ENCODE measurements at regions not wholly inside any gene's neighbourhood (a gene's known extent, or its start where the extent isn't known, plus 50 kb on each side); places are given as distances from the start of the nearest gene placed in this dataset.

DNA sequence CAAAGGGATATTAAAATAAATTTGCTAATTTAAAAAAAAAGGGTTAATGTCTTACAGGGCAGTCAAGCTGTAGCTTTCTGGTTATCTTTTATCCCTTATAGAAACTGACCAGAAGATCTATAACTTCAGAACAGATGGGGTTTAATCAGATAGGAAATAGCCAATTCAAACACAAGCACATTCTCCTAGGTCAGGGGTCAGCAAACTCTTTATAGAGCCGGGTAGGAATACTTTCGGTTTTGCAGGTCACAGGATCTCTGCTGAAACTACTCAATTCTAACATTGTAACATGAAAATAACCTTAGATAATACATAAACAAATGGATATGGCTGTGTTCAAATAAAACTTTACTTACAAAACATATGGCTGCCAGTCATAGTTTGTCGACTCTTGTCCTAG, 479.8 kb downstream of the ADRA2A start:
- H3K36me3 Mint-ChIP-seq (ENCODE audit: low read depth): no peaks in the 10 kb centered on the region
- no peaks in the 10 kb centered on the region for H3K9me3 Mint-ChIP-seq
- no peak overlapping the region for H3K27ac Mint-ChIP-seq
- intact Hi-C loops (cut with micrococcal nuclease): no loop called here
- no peaks in the 10 kb centered on the region for H3K27me3 Mint-ChIP-seq
- no peak overlapping the region for H3K4me3 Mint-ChIP-seq
- no peaks in the 10 kb centered on the region for H3K4me1 Mint-ChIP-seq (ENCODE audit: low read depth)

DNA sequence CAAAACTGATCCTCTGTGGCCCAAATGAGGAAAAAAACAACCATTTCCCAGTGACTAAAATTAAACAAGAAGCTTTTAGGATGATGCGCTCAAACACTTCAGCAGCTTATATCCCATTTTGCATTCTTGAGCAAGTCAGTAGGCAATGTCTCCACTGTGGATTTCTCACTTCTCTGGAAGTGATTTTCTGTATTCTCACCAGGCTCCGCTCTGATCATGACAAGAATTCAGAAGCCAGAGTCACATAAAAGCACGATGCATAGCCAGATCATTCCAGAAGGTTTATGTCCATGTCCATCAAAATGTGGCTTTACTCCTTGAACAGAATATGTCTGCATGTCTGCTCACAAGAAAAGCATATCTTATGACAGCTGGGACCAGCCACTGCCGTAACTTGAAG, 481.4 kb downstream of the ADRA2A start:
- intact Hi-C loops (cut with micrococcal nuclease): no loop called here
- H3K4me1 Mint-ChIP-seq (ENCODE audit: low read depth): no peaks in the 10 kb centered on the region
- H3K4me3 Mint-ChIP-seq: no peak overlapping the region
- no peaks in the 10 kb centered on the region for H3K9me3 Mint-ChIP-seq
- H3K27me3 Mint-ChIP-seq: no peaks in the 10 kb centered on the region
- H3K27ac Mint-ChIP-seq: no peak overlapping the region
- no peaks in the 10 kb centered on the region for H3K36me3 Mint-ChIP-seq (ENCODE audit: low read depth)

DNA sequence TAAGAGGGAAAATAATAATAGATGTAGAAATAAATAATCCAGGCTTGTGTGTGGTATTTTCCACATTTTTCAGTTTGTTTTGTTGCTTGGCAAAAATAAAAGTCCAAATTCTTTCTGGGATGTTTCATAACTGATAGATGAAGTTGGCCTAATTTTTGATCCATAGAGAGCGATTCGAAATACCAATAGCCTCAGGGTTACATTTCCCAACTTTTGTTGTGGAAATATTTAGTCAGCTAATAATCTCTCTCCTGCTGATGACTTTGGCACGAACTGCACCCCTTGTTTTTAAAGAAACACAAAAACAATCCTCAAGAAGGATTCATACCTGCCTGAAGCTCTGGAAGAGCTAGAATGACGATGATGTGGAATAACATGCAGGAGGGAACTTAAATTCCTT, 483.2 kb downstream of the ADRA2A start:
- Mint-ChIP-seq H3K4me3 (no peak overlapping the region), H3K9me3 (no peaks in the 10 kb centered on the region), H3K36me3 (ENCODE audit: low read depth) (no peaks in the 10 kb centered on the region), H3K27me3 (no peaks in the 10 kb centered on the region), H3K4me1 (ENCODE audit: low read depth) (no peaks in the 10 kb centered on the region), H3K27ac (no peak overlapping the region)
- intact Hi-C loops (cut with micrococcal nuclease): no loop called here

DNA sequence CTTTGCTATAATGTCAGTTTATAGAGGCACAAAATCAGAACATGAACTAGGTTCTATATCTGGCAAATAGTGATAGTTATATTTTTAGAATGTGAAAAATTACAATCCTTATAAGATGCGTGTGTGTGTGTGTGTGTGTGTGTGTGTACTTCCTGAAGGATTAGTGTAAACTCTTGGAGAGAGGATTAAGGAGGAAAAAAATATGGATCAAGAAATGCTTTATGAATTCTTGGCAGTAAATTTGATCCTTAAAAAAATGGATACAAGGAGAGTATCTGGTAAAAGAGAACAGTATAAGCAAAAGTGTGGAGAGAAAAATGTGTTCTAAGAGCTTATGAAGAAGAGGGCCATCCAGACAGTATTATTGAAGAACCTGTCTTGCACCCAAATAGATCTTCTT, 484.3 kb downstream of the ADRA2A start:
- no peaks in the 10 kb centered on the region for H3K27me3 Mint-ChIP-seq
- intact Hi-C loops (cut with micrococcal nuclease): no loop called here
- no peaks in the 10 kb centered on the region for H3K9me3 Mint-ChIP-seq
- no peaks in the 10 kb centered on the region for H3K36me3 Mint-ChIP-seq (ENCODE audit: low read depth)
- no peak overlapping the region for H3K27ac Mint-ChIP-seq
- H3K4me3 Mint-ChIP-seq: no peak overlapping the region
- H3K4me1 Mint-ChIP-seq (ENCODE audit: low read depth): no peaks in the 10 kb centered on the region

DNA sequence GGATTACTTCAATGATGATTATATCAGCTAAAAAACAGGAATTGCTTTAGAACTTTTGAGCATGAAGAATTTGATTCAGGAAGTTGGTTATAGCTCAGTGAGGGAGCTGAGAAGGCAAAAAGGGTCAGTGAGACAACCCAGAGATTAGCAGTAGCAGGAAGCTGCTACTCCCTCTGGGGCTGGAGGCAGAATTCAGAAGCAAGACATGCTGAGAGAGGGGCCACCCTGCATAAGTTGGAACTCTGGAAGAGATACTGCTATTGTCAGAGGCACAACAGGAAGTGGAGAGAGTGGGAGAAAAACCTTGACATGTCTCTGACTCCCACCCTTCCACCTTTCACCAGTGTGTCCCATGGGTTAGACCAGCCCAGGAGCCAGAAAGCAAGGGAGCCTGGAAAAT, 488.7 kb downstream of the ADRA2A start:
- Mint-ChIP-seq H3K9me3 (no peaks in the 10 kb centered on the region), H3K4me1 (ENCODE audit: low read depth) (no peaks in the 10 kb centered on the region), H3K4me3 (no peak overlapping the region), H3K27me3 (no peaks in the 10 kb centered on the region), H3K36me3 (ENCODE audit: low read depth) (no peaks in the 10 kb centered on the region), H3K27ac (no peak overlapping the region)
- intact Hi-C loops (cut with micrococcal nuclease): no loop called here

DNA sequence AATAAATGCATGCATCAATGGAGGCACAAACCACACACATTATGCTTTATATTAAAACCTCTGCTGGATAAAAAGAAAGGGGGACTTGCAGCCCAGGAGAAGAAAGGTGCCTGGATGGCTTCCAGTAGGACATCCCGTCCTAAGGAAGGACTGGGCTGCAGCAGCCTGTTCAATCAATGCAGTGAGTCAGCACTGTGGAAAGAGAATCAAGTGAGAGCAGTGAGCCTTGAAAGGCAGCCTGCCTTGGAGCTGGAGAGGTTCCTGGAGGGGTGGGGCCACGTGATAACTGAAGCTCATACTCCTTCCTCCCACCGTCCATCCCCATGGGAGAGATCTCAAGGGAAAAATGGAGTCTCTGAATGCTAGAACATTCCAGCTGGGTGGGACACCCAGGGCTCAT, 501.2 kb downstream of the ADRA2A start:
- no peak overlapping the region for H3K4me3 Mint-ChIP-seq
- H3K36me3 Mint-ChIP-seq (ENCODE audit: low read depth): no peaks in the 10 kb centered on the region
- peaks cover 8% of the 10 kb centered on the region for H3K9me3 Mint-ChIP-seq
- no peaks in the 10 kb centered on the region for H3K27me3 Mint-ChIP-seq
- H3K27ac Mint-ChIP-seq: no peak overlapping the region
- intact Hi-C loops (cut with micrococcal nuclease): no loop called here
- no peaks in the 10 kb centered on the region for H3K4me1 Mint-ChIP-seq (ENCODE audit: low read depth)

DNA sequence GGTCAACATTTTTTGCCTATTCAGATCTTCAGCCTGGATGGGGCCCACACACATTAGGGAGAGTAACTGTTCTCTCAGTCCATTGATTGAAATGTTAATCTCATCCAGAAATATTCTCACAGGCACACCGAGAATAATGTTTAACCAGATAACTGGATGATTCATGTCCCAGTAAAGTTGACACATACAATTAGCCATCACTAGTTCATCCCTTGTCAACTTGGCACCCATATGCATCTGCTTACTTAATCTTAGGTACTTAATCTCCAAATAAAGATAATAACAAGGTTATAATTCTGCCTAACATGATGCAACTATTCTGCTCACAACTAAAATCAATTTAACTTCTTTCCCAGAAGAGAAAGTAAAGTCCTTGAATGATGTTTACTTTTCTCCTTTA, 502.6 kb downstream of the ADRA2A start:
- Mint-ChIP-seq H3K27ac (no peak overlapping the region), H3K36me3 (ENCODE audit: low read depth) (no peaks in the 10 kb centered on the region), H3K4me3 (no peak overlapping the region), H3K9me3 (peaks cover 18% of the 10 kb centered on the region), H3K4me1 (ENCODE audit: low read depth) (no peaks in the 10 kb centered on the region), H3K27me3 (no peaks in the 10 kb centered on the region)
- intact Hi-C loops (cut with micrococcal nuclease): no loop called here

DNA sequence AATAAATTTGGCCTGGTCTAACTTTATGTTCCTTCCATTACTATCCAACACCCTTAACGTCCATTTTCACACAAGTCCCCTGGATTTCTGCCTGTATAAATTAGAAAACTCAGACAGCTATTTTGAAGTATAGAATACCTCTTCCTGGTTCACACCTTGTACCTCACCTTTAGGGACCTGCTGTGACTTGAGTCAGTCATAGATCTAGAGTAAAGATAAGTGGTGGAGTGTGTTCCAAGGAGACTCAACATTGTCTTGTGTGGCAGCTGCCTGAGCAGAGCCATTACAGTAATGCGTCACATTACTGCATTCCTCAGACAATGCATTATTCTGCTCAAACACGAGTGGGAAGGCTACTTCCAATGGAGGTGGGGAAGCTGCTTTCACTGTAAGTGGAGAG, 513.9 kb downstream of the ADRA2A start:
- Mint-ChIP-seq H3K9me3 (no peaks in the 10 kb centered on the region), H3K36me3 (ENCODE audit: low read depth) (no peaks in the 10 kb centered on the region), H3K27ac (no peak overlapping the region), H3K4me1 (ENCODE audit: low read depth) (no peaks in the 10 kb centered on the region), H3K27me3 (no peaks in the 10 kb centered on the region), H3K4me3 (no peak overlapping the region)
- intact Hi-C loops (cut with micrococcal nuclease): no loop called here

DNA sequence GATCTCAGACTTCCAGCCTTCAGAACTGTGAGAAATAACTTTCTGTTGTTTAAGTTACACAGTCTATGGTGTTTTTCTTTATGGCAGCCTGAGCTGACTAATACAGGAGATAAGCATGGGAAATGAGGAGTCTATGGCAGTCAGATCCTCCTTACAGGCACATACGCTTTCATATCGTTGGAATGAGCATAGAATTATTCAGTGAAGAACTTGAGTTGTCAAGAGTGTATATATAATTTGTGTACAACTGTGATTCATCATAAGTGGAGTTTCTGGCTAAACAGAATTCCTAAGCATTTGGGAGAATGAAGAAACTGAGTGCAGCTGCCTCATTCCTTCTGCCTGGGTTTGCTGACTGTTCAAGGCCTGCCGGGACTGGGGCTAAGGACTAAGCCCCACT, 516.7 kb downstream of the ADRA2A start:
- Mint-ChIP-seq H3K27me3 (no peaks in the 10 kb centered on the region), H3K4me1 (ENCODE audit: low read depth) (no peaks in the 10 kb centered on the region), H3K9me3 (no peaks in the 10 kb centered on the region), H3K27ac (no peak overlapping the region), H3K4me3 (no peak overlapping the region), H3K36me3 (ENCODE audit: low read depth) (no peaks in the 10 kb centered on the region)
- intact Hi-C loops (cut with micrococcal nuclease): no loop called here

DNA sequence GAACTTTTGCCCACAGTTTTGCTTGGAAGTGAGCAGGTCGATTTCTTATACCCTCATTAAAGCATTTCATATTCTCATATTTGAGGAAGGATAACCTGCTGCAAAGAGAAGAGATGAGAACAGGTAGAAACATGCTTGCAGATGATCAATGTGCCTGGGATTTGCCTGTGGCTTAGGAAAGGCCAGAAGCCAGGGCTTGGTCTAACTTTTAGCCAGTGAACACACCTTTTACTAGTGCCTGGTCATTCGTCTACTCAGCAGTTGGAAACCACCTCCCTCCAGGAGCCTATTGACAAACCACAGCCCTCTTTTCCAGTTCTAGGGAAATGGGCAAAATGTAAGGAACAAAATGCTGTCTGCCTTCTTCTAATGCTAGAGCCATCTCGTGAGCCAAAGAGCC, 518.3 kb downstream of the ADRA2A start:
- no peaks in the 10 kb centered on the region for H3K4me1 Mint-ChIP-seq (ENCODE audit: low read depth)
- intact Hi-C loops (cut with micrococcal nuclease): loop anchor here (5.0 kb wide), 2 partner anchors 848 to 1283 kb away; no protein-coding TSS in a partner anchor
- H3K27me3 Mint-ChIP-seq: no peaks in the 10 kb centered on the region
- H3K4me3 Mint-ChIP-seq: no peak overlapping the region
- H3K36me3 Mint-ChIP-seq (ENCODE audit: low read depth): no peaks in the 10 kb centered on the region
- no peak overlapping the region for H3K27ac Mint-ChIP-seq
- no peaks in the 10 kb centered on the region for H3K9me3 Mint-ChIP-seq

DNA sequence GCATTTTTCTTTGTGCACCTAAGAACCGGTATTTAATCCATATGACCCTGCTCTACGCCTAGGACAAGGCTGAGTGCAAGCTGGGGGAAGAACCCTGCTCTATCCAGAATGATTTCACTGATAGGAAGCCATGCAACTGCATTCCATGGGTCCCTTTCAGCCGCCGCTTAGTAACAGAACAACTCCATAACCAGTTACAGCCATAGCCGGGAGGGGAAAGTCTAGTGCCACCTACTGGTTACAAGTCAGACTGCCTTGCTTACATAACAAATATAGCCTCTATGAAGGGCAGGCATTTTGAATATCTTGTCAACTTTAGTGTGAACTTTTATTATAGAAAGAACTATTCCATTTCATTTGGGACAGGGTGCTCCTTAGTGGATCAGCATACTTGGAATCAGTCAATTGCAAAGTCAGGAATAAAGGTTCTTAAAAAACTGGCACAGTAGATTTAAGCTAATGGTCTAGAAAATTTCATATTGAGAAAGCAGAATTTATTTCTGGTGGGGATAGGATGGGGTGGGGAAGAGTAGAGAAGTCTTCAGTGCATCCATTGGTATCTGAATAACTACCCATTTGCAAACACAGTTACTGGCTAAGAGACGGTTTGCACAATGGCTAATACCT, 521.7 kb downstream of the ADRA2A start:
- H3K9me3 Mint-ChIP-seq: no peaks in the 10 kb centered on the region
- intact Hi-C loops (cut with micrococcal nuclease): loop anchor here (2.0 to 5.0 kb wide), 3 partner anchors 851 to 1286 kb away; no protein-coding TSS in a partner anchor
- no peaks in the 10 kb centered on the region for H3K4me1 Mint-ChIP-seq (ENCODE audit: low read depth)
- H3K36me3 Mint-ChIP-seq (ENCODE audit: low read depth): no peaks in the 10 kb centered on the region
- H3K27me3 Mint-ChIP-seq: no peaks in the 10 kb centered on the region
- H3K4me3 Mint-ChIP-seq: no peak overlapping the region
- H3K27ac Mint-ChIP-seq: no peak overlapping the region

DNA sequence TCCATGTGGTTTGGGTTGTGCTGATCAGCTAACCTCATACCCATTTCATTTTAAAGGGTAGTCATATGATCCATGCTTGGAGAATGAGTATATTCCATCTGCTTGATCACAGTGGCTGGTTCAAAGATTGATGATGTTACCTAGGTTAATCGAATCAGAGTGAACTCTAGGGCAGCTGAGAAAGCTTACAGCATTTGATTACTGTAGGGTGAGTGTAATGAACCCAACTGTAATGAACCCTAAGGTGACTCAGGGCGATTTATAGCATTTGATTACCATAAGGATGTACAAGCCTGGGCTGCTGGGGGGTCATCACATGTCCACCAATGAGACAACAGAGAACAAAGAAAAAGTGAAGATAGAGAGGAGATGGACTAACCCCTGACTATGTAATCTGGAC, 523.1 kb downstream of the ADRA2A start:
- intact Hi-C loops (cut with micrococcal nuclease): loop anchor here (2.0 to 5.0 kb wide), 3 partner anchors 853 to 1288 kb away; no protein-coding TSS in a partner anchor
- no peaks in the 10 kb centered on the region for H3K36me3 Mint-ChIP-seq (ENCODE audit: low read depth)
- H3K4me3 Mint-ChIP-seq: no peak overlapping the region
- H3K9me3 Mint-ChIP-seq: no peaks in the 10 kb centered on the region
- no peaks in the 10 kb centered on the region for H3K4me1 Mint-ChIP-seq (ENCODE audit: low read depth)
- no peaks in the 10 kb centered on the region for H3K27me3 Mint-ChIP-seq
- H3K27ac Mint-ChIP-seq: no peak overlapping the region

DNA sequence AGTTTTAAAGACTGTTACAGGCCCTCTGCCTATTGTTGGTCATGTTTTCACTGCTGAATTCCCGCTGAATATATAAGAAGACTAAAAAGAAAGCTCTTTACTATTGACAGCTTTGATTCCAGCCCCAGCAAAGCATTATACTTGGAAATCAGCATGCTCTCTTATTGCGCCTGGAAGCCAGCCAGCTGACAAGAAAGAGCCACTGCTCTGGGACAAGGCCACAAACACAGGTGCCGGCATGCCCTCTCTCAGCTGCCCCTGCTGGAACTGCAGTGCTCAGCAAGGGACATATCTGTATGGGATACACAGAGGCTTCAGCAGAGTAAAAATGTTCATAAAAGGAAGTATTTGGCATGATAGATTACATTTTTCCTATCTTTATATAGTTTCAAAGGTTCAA, 523.9 kb downstream of the ADRA2A start:
- Mint-ChIP-seq H3K9me3 (no peaks in the 10 kb centered on the region), H3K27me3 (no peaks in the 10 kb centered on the region), H3K4me1 (ENCODE audit: low read depth) (no peaks in the 10 kb centered on the region), H3K36me3 (ENCODE audit: low read depth) (no peaks in the 10 kb centered on the region), H3K27ac (no peak overlapping the region), H3K4me3 (no peak overlapping the region)
- intact Hi-C loops (cut with micrococcal nuclease): no loop called here

DNA sequence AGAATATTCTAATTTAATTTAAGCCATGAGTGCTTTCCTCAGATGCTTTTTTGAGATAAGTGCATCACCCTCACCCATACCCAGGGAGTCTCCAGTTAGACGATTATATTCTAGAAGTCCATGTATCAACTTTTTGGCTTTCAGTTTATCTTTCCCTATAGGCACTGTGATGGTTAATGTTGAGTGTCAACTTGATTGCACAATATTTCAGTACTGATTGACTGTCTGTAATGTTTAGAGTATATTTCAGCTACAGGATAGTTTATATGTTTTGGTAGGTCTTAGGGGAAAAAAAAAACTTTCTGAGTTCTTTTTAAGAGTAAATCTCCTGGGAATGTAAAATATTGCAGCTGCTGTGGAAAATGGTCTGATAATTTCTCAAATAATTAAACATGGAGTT, 535.4 kb downstream of the ADRA2A start:
- Mint-ChIP-seq H3K27ac (no peak overlapping the region), H3K4me1 (ENCODE audit: low read depth) (no peaks in the 10 kb centered on the region), H3K4me3 (no peak overlapping the region), H3K9me3 (no peaks in the 10 kb centered on the region), H3K36me3 (ENCODE audit: low read depth) (no peaks in the 10 kb centered on the region), H3K27me3 (no peaks in the 10 kb centered on the region)
- intact Hi-C loops (cut with micrococcal nuclease): no loop called here

DNA sequence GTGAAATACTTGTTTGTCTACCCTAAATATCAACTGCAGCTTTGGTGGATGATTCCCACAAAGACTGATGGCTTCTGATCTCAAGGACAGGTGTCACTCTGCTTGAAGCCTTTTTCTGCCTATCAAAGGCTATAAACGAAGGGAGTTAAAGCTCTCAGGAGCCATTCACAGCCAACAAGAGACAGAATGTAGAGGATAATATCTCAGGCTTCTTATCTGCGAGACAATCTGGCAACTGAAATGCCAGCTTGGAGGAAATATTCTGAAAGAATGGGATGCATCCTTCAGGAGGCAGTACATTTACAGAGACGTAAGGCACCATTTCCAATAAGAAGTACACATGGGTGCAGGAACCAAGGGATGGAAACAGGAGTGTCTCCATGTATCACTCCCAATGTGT, 549.4 kb downstream of the GPAM start:
- H3K4me1 Mint-ChIP-seq (ENCODE audit: low read depth): no peaks in the 10 kb centered on the region
- no peaks in the 10 kb centered on the region for H3K36me3 Mint-ChIP-seq (ENCODE audit: low read depth)
- peaks cover 34% of the 10 kb centered on the region for H3K9me3 Mint-ChIP-seq
- H3K27ac Mint-ChIP-seq: no peak overlapping the region
- no peak overlapping the region for H3K4me3 Mint-ChIP-seq
- H3K27me3 Mint-ChIP-seq: no peaks in the 10 kb centered on the region
- intact Hi-C loops (cut with micrococcal nuclease): no loop called here
